NT2/D1 (cell line): ENCODE measurements at regions not wholly inside any gene's neighbourhood (a gene's known extent, or its start where the extent isn't known, plus 50 kb on each side); places are given as distances from the start of the nearest gene placed in this dataset.

ENCODE experiments used
- DNase-seq: peaks from one replicate; pipeline ENCODE4 v3.0.0-alpha.2; 2011; ENCODE audit warnings: low read depth, low spot score
- H3K27me3 ChIP-seq: 2 replicates; pipeline ENCODE4 v1.6.0; 2011; ENCODE audit warnings: mild to moderate bottlenecking; ENCODE audit not compliant: insufficient read length, insufficient read depth
- H3K36me3 ChIP-seq: 2 replicates; pipeline ENCODE4 v1.6.1; 2011; ENCODE audit warnings: mild to moderate bottlenecking, low read length, mixed read lengths; ENCODE audit not compliant: insufficient read depth, insufficient read length
- H3K4me1 ChIP-seq: 2 replicates; pipeline ENCODE4 v1.5.1; 2011; ENCODE audit not compliant: insufficient read depth, insufficient read length
- H3K4me3 ChIP-seq: 2 replicates; pipeline ENCODE4 v1.5.1; 2011; ENCODE audit warnings: low read depth; ENCODE audit not compliant: insufficient read length
- H3K9ac ChIP-seq: 2 replicates; pipeline ENCODE4 v1.6.0; 2011; ENCODE audit warnings: low read depth; ENCODE audit not compliant: insufficient read length
- H3K9me3 ChIP-seq: 2 replicates; pipeline ENCODE4 v1.5.1; 2011; ENCODE audit warnings: mild to moderate bottlenecking, low read length; ENCODE audit not compliant: insufficient read depth
- SUZ12 ChIP-seq: IDR thresholded peaks from 2 replicates; pipeline ENCODE4 v1.6.1; 2011; ENCODE audit not compliant: insufficient read length, insufficient read depth; ENCODE audit errors: extremely low read depth
- YY1 ChIP-seq: IDR thresholded peaks from 2 replicates; pipeline ENCODE4 v1.6.1; 2011; ENCODE audit not compliant: insufficient read length, insufficient read depth
- ZNF274 ChIP-seq: IDR thresholded peaks from 2 replicates; pipeline ENCODE4 v1.6.1; 2011; ENCODE audit warnings: mild to moderate bottlenecking, low read depth, low read length

DNA sequence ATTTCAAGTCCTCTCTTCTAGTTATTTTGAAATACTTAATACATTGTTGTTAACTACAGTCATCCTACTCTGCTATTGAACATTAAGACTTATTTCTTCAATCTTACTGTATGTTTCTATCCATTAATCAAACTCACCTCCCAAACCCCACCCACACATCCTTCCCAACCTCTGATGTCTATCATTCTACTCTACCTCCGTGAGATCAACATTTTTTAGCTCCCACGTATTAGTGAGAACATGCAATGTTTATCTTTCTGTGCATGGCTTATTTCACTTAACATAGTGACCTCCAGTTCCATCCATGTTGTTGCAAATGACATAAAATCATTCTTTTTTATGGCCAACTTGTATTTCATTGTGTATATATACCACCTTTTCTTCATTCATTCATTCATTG lies 236.6 kb upstream of the CTNNB1 start:
- Histone ChIP-seq H3K9me3 (peaks cover 24% of the 10 kb centered on the region), H3K36me3 (no peaks in the 10 kb centered on the region)

DNA sequence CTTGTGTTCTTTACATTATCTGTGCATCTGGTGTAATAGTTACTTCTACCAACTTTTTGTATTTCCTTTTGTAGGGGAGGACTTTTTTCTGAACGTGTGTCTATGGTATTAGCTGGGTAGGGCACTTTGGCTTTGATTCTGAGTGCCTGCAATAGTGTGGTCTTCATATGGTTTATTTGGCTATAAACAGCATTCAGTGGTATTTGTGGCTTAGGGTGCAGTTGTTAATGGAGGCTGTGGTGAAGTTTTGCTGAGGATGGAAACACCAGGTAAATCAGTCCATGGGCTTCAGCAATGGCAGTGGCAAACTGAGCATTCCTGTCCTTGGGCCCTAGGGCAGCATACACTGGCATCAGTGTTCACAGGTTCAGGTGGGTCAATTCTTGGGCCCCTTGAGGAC lies 230.6 kb upstream of the CTNNB1 start:
- H3K4me3 ChIP-seq, result no peak overlapping the region
- H3K9me3 ChIP-seq, result peaks cover 12% of the 10 kb centered on the region
- no peaks in the 10 kb centered on the region for H3K4me1 ChIP-seq
- TF ChIP-seq SUZ12, result no peak
- no peaks in the 10 kb centered on the region for H3K27me3 ChIP-seq
- H3K36me3 ChIP-seq, result no peaks in the 10 kb centered on the region
- no peak for DNase-seq
- H3K9ac ChIP-seq, result no peak overlapping the region

More for the DNA sequence above, 236.6 kb upstream of the CTNNB1 start:
- TF ChIP-seq SUZ12, result no peak
- TF ChIP-seq YY1, result no peak
- TF ChIP-seq ZNF274, result no peak
- DNase-seq, result no peak
- Histone ChIP-seq H3K4me1 (peaks cover 3% of the 10 kb centered on the region), H3K4me3 (no peak overlapping the region), H3K27me3 (no peaks in the 10 kb centered on the region), H3K9ac (no peak overlapping the region)

DNA sequence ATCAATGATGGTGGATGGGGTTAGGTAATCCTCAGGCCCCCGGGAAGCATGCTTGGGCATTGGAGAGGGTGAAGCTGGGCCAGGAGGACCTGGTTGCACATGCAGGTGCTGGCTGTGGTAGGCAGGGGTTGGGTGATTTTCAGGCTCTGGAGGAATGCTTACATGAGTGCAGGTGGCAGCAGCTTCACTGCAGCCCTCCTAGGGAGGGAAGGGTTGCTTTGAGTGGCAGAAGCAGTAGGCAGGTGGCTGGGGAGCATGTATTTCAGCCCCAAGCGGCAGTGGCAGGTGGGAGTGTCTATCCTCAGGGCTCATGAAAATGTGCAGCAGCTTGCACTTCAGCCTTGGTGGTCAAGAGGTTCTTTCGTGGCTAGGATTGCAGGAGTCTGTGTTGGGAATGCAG lies 230.0 kb upstream of the CTNNB1 start:
- TF ChIP-seq SUZ12, result no peak
- Histone ChIP-seq H3K27me3 (no peaks in the 10 kb centered on the region), H3K9me3 (peaks cover 9% of the 10 kb centered on the region), H3K36me3 (no peaks in the 10 kb centered on the region), H3K4me1 (no peaks in the 10 kb centered on the region), H3K4me3 (no peak overlapping the region), H3K9ac (no peak overlapping the region)
- DNase-seq, result no peak

DNA sequence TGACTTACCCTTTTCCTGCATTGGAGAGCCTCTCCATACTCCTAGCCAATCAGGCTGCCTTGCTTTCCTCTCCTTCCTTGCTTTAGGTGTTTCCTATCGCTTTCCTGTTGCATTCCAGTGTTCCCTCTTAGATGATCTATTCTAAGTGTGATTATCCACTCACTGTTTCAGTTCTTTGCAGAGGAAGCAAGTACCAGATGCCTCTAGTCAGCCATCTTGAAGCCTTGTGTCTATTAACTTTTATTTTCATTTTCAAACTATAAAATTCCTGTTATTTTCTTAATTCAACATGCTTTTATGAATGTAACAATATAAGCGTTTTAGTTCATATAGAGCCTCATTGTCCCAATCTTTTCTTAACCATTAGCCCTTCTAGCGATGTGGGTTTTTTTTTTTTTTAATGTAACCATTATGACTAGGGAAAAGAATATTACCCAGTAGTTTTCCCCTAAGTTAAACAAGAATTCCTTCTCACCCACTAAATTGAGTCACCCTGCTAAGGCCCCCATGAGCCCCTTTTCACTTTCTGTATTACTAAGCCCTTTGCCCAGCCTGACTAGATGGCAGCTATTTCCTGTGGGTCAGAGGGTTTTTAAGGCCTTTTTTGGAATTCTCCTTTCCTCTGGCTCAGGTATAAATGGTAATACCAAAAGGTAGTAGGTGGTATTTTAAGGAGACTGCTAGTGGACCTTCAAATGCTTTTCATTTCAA lies 229.4 kb upstream of the CTNNB1 start:
- DNase-seq, result no peak
- H3K4me3 ChIP-seq, result no peak overlapping the region
- no peak for TF ChIP-seq SUZ12
- TF ChIP-seq YY1, result no peak
- no peak for TF ChIP-seq ZNF274
- H3K4me1 ChIP-seq, result no peaks in the 10 kb centered on the region
- peaks cover 6% of the 10 kb centered on the region; the same call in 1 of the 2 replicates for H3K9me3 ChIP-seq
- H3K27me3 ChIP-seq, result no peaks in the 10 kb centered on the region
- no peaks in the 10 kb centered on the region for H3K36me3 ChIP-seq
- no peak overlapping the region for H3K9ac ChIP-seq

DNA sequence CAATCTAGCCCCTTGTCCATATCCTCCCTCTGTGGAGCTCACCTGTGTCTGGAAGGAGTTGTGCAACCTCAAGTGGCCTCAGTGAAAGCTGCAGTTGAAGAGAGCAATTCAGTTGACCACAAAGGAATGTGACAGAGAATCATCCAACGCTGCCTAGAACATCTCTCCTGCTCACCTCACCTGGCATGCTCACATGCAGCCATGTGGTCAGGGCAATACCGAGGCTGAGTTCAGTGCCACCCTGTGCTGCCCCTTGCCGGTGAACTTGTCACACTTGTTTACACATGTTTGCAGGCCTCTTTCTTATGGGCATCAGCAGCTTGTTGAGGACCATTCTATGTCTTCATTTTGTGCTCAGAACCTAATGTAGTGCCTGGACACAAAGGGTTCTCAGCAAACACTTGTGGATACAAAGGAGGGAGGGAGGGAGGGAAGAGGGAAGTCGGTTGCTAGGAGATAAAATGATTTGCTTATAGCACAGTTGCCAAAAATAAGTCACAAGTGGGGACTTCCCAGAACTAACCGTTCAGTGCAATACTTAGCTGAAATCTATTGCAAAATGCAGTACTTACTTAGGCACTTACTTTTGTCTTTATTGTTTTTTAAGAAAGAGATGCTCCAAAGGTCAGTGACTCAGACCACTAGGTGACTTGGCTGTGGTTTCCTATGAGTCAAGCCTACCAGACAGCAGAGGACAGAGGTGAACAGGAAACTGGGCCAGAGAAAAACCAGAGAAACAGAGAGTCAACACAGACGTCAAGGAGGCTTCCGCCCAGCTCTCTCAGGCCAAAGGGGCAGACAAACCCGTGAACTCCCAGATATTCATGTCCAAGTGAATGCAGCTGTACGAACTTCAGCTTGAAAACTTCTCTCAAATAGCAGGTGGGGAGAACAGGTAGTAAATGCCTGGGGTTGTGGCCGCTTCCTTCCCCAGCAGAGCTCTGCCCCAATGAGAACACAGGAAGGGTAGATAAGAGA lies 227.8 kb upstream of the CTNNB1 start:
- no peak overlapping the region for H3K9ac ChIP-seq

DNA sequence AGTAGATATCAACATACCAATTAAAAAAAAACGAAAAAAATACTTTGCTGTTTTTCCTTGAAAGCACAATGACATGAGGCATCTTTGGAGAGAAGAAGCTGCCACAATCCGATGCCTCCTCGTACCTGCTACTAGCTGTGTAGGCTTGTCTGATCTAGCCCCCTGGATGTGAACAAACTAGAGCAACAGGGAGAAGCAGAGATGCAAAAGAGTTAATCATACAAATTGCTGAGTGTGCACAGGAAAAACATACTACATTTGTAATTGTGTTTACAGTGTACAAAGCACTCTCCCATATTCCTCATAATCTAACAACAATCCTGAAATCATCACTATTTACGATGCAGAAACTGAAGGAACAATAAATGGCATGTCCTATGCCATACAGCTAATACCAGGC lies 227.0 kb upstream of the CTNNB1 start:
- Histone ChIP-seq H3K4me1 (no peaks in the 10 kb centered on the region), H3K9me3 (no peaks in the 10 kb centered on the region), H3K4me3 (no peak overlapping the region), H3K36me3 (no peaks in the 10 kb centered on the region), H3K9ac (no peak overlapping the region), H3K27me3 (no peaks in the 10 kb centered on the region)
- TF ChIP-seq ZNF274 (no peak), YY1 (no peak), SUZ12 (no peak)
- DNase-seq, result no peak

More for the DNA sequence above, 227.8 kb upstream of the CTNNB1 start:
- no peaks in the 10 kb centered on the region for H3K36me3 ChIP-seq
- no peaks in the 10 kb centered on the region for H3K4me1 ChIP-seq
- DNase-seq, result no peak
- no peak overlapping the region for H3K4me3 ChIP-seq
- no peaks in the 10 kb centered on the region for H3K9me3 ChIP-seq
- TF ChIP-seq SUZ12 (no peak), YY1 (no peak), ZNF274 (no peak)
- no peaks in the 10 kb centered on the region for H3K27me3 ChIP-seq

DNA sequence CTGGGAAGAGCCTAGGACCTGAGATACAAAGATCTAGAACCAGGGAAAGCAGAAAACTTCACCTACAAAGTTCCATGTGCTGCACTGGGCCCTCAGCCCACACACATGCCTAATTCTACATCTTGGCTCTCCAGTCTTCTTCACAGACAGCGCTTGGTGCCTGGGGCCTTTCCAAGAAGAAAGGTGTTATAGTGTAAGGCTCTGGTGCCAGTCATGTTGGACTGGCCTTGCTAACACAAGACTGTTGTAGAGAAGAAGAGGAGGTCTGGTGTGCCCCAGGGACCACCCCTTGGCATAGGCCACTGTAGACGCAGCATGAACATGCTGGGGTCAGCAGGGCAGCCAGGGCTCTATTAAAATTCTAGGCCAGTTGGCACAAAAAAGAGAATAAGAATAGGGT lies 226.2 kb upstream of the CTNNB1 start:
- H3K4me3 ChIP-seq, result no peak overlapping the region
- no peaks in the 10 kb centered on the region for H3K36me3 ChIP-seq
- no peaks in the 10 kb centered on the region for H3K27me3 ChIP-seq
- no peak for DNase-seq
- H3K9ac ChIP-seq, result no peak overlapping the region
- no peaks in the 10 kb centered on the region for H3K4me1 ChIP-seq
- H3K9me3 ChIP-seq, result no peaks in the 10 kb centered on the region
- TF ChIP-seq ZNF274 (no peak), YY1 (no peak), SUZ12 (no peak)
